ENCODE measurements at regions not wholly inside any gene's neighbourhood (a gene's known extent, or its start where the extent isn't known, plus 50 kb on each side); places are given as distances from the start of the nearest gene placed in this dataset.

DNA sequence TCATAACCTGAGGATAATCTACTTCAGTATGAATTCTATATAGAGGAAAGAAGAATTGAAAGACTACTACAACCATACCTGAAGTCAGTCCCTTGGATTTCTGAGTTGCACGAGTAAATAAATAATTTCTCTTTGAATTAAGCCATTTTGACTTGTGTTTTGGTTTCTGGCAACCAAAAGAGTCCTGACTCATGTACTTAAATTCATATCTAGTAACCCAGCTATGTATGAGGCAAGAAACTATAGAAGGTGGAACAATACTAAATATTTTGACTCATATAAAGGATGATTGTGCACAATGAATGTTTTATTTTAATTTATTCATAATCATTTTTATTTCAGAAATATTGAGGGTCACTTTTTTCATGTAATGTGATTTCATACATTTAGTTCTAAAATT is 276.8 kb downstream of the MEF2C start:
- no peak for TF ChIP-seq CTCF (conservative IDR thresholded peaks at IDR 0.05; ENCODE audit: low read length)
- TF ChIP-seq EZH2phosphoT487 (IDR thresholded peaks at IDR 0.05; ENCODE audit: borderline replicate concordance, low read depth, low read length) = no peak
